ENCODE measurements at regions not wholly inside any gene's neighbourhood (a gene's known extent, or its start where the extent isn't known, plus 50 kb on each side); places are given as distances from the start of the nearest gene placed in this dataset.
A peak's percentile ranks its signal among the peaks of the same experiment; 100 is the strongest.
"Not testable (repeated sequence)": the region's sequence is repeated elsewhere in the genome, so short reads cannot be mapped to it uniquely, and the experiment has no call there.

DNA sequence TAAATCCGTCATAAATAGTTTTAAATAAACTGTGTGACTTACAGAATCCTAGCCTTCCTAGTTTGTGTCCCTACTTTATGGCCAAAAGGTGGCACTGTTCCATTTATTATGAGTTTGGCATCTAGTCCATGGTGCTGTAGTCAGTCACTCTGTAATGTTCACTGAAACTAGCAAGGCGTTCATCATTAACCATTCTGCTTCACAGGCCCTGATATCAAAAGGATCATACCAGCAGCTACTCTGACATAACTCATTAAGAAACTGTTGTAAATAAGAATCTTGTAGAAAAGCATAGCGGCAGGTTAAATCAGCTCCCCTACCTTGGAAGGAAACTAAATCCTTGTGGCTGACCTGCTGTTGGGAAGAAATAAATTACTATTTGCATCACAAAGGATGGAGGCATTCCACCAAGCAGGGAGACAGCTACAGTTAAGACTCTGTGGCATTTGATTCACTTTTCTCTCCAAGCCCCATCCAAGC lies 919.6 kb upstream of the DIAPH2 start:
- TF ChIP-seq CTCF (IDR thresholded peaks at IDR 0.05; ENCODE audit: borderline replicate concordance, control extremely low read depth, extremely low read depth, insufficient read depth, missing control alignments): no peak
- in situ Hi-C loops (cut with MboI; ENCODE audit: low sequenced_read_pairs, unreplicated experiment): no loop called here
- DNase-seq (ENCODE audit: low spot score): peak; percentile 6

- in situ Hi-C loops (cut with MboI; ENCODE audit: low sequenced_read_pairs, unreplicated experiment); DNase-seq (ENCODE audit: low spot score): not testable (repeated sequence)
Measured at GRCh38 chrX:95771198-95771597, 913.4 kb upstream of the DIAPH2 start.

- TF ChIP-seq CTCF (IDR thresholded peaks at IDR 0.05; ENCODE audit: borderline replicate concordance, control extremely low read depth, extremely low read depth, insufficient read depth, missing control alignments): no peak
- DNase-seq (ENCODE audit: low spot score): no peak
- in situ Hi-C loops (cut with MboI; ENCODE audit: low sequenced_read_pairs, unreplicated experiment): no loop called here
Measured at GRCh38 chrX:95791876-95792275, 892.8 kb upstream of the DIAPH2 start.

- in situ Hi-C loops (cut with MboI; ENCODE audit: low sequenced_read_pairs, unreplicated experiment): no loop called here
- TF ChIP-seq CTCF (IDR thresholded peaks at IDR 0.05; ENCODE audit: borderline replicate concordance, control extremely low read depth, extremely low read depth, insufficient read depth, missing control alignments): no peak
- DNase-seq (ENCODE audit: low spot score): no peak
Measured at GRCh38 chrX:95797344-95797743, 887.3 kb upstream of the DIAPH2 start.

GRCh38 chrX:95823796-95824195 lies 860.8 kb upstream of the DIAPH2 start:
- in situ Hi-C loops (cut with MboI; ENCODE audit: low sequenced_read_pairs, unreplicated experiment): no loop called here
- DNase-seq (ENCODE audit: low spot score): no peak
- no peak for TF ChIP-seq CTCF (IDR thresholded peaks at IDR 0.05; ENCODE audit: borderline replicate concordance, control extremely low read depth, extremely low read depth, insufficient read depth, missing control alignments)

DNA sequence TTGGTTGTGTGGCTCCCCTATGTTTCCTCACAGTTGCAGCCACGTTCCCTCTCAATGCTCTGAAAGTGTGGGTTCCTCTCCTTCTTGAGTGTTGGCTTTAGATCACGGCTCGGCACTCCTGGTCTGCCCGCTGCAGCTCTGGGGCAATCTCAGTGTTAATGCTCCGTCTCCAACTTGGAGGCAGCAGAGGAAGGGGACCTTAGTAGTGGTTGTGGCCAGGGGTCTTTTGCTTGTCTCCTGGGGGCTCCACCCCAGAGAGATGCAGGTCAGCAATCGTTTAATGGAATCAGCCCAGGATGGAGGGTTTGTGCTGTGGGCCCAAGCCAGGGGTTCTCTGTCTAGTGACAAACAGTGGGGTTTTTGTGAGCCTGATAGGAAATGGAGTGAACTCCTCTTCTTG lies 849.4 kb upstream of the DIAPH2 start:
- in situ Hi-C loops (cut with MboI; ENCODE audit: low sequenced_read_pairs, unreplicated experiment): no loop called here
- no peak for TF ChIP-seq CTCF (IDR thresholded peaks at IDR 0.05; ENCODE audit: borderline replicate concordance, control extremely low read depth, extremely low read depth, insufficient read depth, missing control alignments)
- DNase-seq (ENCODE audit: low spot score): no peak

- no peak for TF ChIP-seq CTCF (IDR thresholded peaks at IDR 0.05; ENCODE audit: borderline replicate concordance, control extremely low read depth, extremely low read depth, insufficient read depth, missing control alignments)
- in situ Hi-C loops (cut with MboI; ENCODE audit: low sequenced_read_pairs, unreplicated experiment): no loop called here
- no peak for DNase-seq (ENCODE audit: low spot score)
Measured at GRCh38 chrX:95836517-95836916, 848.1 kb upstream of the DIAPH2 start.
